CD14-positive monocyte (primary cell): ENCODE measurements at regions not wholly inside any gene's neighbourhood (a gene's known extent, or its start where the extent isn't known, plus 50 kb on each side); places are given as distances from the start of the nearest gene placed in this dataset.

Experiments
- DNase-seq, 3 donors: peaks; one replicate each; pipeline ENCODE4 v3.0.0-alpha.2; 2011 to 2022
- H2AFZ ChIP-seq: 2 replicates; pipeline ENCODE4 v1.6.0; 2012; ENCODE audit warnings: mild to moderate bottlenecking, low read depth, low read length, inconsistent platforms; ENCODE audit not compliant: insufficient read depth, poor library complexity, severe bottlenecking
- H3K27ac ChIP-seq, 2 donors: 1 replicate in 1 of 2; 2 replicates in 1 of 2; pipeline ENCODE4 v1.5.1; 2012 to 2013; ENCODE audit warnings: low read length in 2 of 2, control low read depth in 1 of 2, inconsistent platforms in 1 of 2, low read depth in 1 of 2, mild to moderate bottlenecking in 1 of 2
- H3K27me3 ChIP-seq, 2 donors: one replicate each; pipeline versions ENCODE4 v1.6.0 to v1.6.1; 2011 to 2013; ENCODE audit warnings: low read length in 2 of 2; ENCODE audit not compliant: control insufficient read depth in 2 of 2, insufficient read depth in 2 of 2
- H3K36me3 ChIP-seq, 2 donors: replicated peaks in 1 of 2; 1 replicate in 1 of 2; 2 replicates in 1 of 2; pipeline versions ENCODE4 v1.5.1 to v1.6.1; 2012 to 2013; ENCODE audit warnings: low read length in 2 of 2, control low read depth in 1 of 2, inconsistent platforms in 1 of 2, mild to moderate bottlenecking in 1 of 2; ENCODE audit not compliant: insufficient read depth in 2 of 2, control insufficient read depth in 1 of 2
- H3K4me1 ChIP-seq, 2 donors: 1 replicate in 1 of 2; 2 replicates in 1 of 2; pipeline versions ENCODE4 v1.5.1 to v1.6.1; 2012 to 2013; ENCODE audit warnings: low read length in 2 of 2, control low read depth in 1 of 2, inconsistent platforms in 1 of 2, mild to moderate bottlenecking in 1 of 2, moderate library complexity in 1 of 2; ENCODE audit not compliant: insufficient read depth in 2 of 2, control insufficient read depth in 1 of 2
- H3K4me2 ChIP-seq: replicated peaks from 2 replicates; pipeline ENCODE3; 2012; ENCODE audit warnings: low read length, moderate library complexity, mild to moderate bottlenecking; ENCODE audit not compliant: poor library complexity, severe bottlenecking; ENCODE audit errors: extremely low read depth
- H3K4me3 ChIP-seq, 3 experiments: fragments of 200-600 bp in 1 of 3; sonication (generic) in 1 of 3; replicated peaks in 1 of 3; 1 replicate in 2 of 3; 2 replicates in 1 of 3; pipeline ENCODE4 v1.5.1; 2011 to 2013; ENCODE audit warnings: low read length in 3 of 3, mild to moderate bottlenecking in 3 of 3, control low read depth in 2 of 3, low read depth in 2 of 3, inconsistent platforms in 1 of 3, moderate library complexity in 1 of 3
- H3K79me2 ChIP-seq: 2 replicates; pipeline ENCODE4 v1.6.0; 2012; ENCODE audit warnings: mild to moderate bottlenecking, control low read depth, inconsistent platforms, low read length, moderate library complexity; ENCODE audit not compliant: insufficient read depth
- H3K9ac ChIP-seq: 2 replicates; pipeline ENCODE4 v1.6.0; 2017; ENCODE audit warnings: low read length, mild to moderate bottlenecking; ENCODE audit not compliant: insufficient read depth, poor library complexity, severe bottlenecking
- H3K9me3 ChIP-seq, 2 donors: replicated peaks in 1 of 2; 1 replicate in 1 of 2; 2 replicates in 1 of 2; pipeline versions ENCODE4 v1.5.1 to v1.6.1; 2012 to 2013; ENCODE audit warnings: low read length in 2 of 2, control low read depth in 1 of 2; ENCODE audit not compliant: control insufficient read depth in 1 of 2, insufficient read depth in 1 of 2
- H4K20me1 ChIP-seq: 2 replicates; pipeline ENCODE4 v1.6.0; 2012; ENCODE audit warnings: mild to moderate bottlenecking, low read length, control low read depth, moderate library complexity; ENCODE audit not compliant: insufficient read depth
- H3K27ac Mint-ChIP-seq, 7 donors: one replicate each; pipeline ENCODE4 v1.8.0; 2020; ENCODE audit warnings: mild to moderate bottlenecking in 7 of 7, mixed read lengths in 7 of 7, moderate library complexity in 6 of 7, inconsistent platforms in 2 of 7
- H3K27me3 Mint-ChIP-seq, 3 donors: one replicate each; pipeline ENCODE4 v1.8.0; 2021 to 2022; ENCODE audit warnings: low read depth in 3 of 3, mild to moderate bottlenecking in 3 of 3, mixed read lengths in 3 of 3, moderate library complexity in 3 of 3, inconsistent platforms in 1 of 3
- H3K36me3 Mint-ChIP-seq, 2 donors: one replicate each; pipeline ENCODE4 v1.8.0; 2020; ENCODE audit warnings: mixed read lengths in 2 of 2, inconsistent platforms in 1 of 2, mild to moderate bottlenecking in 1 of 2
- H3K4me1 Mint-ChIP-seq: one replicate; pipeline ENCODE4 v1.8.0; 2020; ENCODE audit warnings: mild to moderate bottlenecking, mixed read lengths
- H3K4me3 Mint-ChIP-seq, 2 donors: one replicate each; pipeline ENCODE4 v1.8.0; 2020; ENCODE audit warnings: mild to moderate bottlenecking in 2 of 2, mixed read lengths in 2 of 2, moderate library complexity in 1 of 2
- H3K9me3 Mint-ChIP-seq, 7 donors: one replicate each; pipeline ENCODE4 v1.8.0; 2020 to 2022; ENCODE audit warnings: mixed read lengths in 7 of 7, mild to moderate bottlenecking in 6 of 7, moderate library complexity in 6 of 7, inconsistent platforms in 2 of 7
- WGBS: methylation state at CpG from one replicate; pipeline ENCODE4 v1.1.5; 2013; ENCODE audit warnings: missing lambda C conversion rate; ENCODE audit not compliant: insufficient coverage; 5-methylcytosine and 5-hydroxymethylcytosine counted together
- intact Hi-C, 2 donors: fragments of 100-400 bp; cut with micrococcal nuclease; formaldehyde crosslinking; loops; one replicate each; pipeline versions ENCODE4 v1.15.0 to v1.15.1; 2023
- TF ChIP-seq, protein P1 (sequence below): fragments of 200-600 bp; IDR thresholded peaks from one replicate; pipeline ENCODE4 v1.8.0; 2022; ENCODE audit warnings: antibody characterized with exemption, mild to moderate bottlenecking

DNA sequence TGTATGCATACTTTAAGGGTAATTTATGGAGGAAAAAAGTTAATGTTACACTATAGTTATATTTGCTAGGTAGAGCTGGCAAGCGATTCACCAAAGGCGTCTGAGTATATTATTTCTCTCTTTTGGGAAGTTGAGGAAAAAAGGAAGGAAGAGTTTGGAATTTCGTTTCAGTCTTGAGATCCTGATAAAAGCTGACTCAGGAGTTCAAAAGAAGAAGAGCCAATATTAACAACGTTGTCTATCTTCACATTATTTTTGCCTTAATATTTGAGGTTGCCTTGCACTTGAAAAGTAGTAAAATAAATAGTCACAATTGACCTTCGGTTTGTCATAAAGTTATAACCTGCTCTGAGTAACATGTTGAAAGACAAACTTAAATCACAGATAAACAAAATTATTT is 888.6 kb downstream of the KCNJ2 start:
- H3K9me3 ChIP-seq: peaks cover 13% of the 10 kb centered on the region in 2 donors
- Mint-ChIP-seq H3K27me3 (no peaks in the 10 kb centered on the region), H3K36me3 (no peaks in the 10 kb centered on the region), H3K9me3 (peaks cover 5 to 17% (median 11%) of the 10 kb centered on the region in 7 donors), H3K4me1 (peaks cover 8% of the 10 kb centered on the region), H3K4me3 (no peak overlapping the region), H3K27ac (no peak overlapping the region)
- WGBS: no CpG with 5 or more reads among the region's 5 CpGs
- H3K4me1 ChIP-seq: peaks cover 0 to 6% of the 10 kb centered on the region in 2 donors
- no peak for DNase-seq
- intact Hi-C loops: no loop called here
- H4K20me1 ChIP-seq: no peaks in the 10 kb centered on the region
- no peak overlapping the region for H3K4me2 ChIP-seq
- no peak overlapping the region for H3K4me3 ChIP-seq
- H3K79me2 ChIP-seq: no peaks in the 10 kb centered on the region
- H3K9ac ChIP-seq: no peak overlapping the region
- TF ChIP-seq, protein P1, sequence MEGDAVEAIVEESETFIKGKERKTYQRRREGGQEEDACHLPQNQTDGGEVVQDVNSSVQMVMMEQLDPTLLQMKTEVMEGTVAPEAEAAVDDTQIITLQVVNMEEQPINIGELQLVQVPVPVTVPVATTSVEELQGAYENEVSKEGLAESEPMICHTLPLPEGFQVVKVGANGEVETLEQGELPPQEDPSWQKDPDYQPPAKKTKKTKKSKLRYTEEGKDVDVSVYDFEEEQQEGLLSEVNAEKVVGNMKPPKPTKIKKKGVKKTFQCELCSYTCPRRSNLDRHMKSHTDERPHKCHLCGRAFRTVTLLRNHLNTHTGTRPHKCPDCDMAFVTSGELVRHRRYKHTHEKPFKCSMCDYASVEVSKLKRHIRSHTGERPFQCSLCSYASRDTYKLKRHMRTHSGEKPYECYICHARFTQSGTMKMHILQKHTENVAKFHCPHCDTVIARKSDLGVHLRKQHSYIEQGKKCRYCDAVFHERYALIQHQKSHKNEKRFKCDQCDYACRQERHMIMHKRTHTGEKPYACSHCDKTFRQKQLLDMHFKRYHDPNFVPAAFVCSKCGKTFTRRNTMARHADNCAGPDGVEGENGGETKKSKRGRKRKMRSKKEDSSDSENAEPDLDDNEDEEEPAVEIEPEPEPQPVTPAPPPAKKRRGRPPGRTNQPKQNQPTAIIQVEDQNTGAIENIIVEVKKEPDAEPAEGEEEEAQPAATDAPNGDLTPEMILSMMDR: no peak
- H2AFZ ChIP-seq: no peak overlapping the region
- no peaks in the 10 kb centered on the region for H3K36me3 ChIP-seq
- H3K27ac ChIP-seq: no peak overlapping the region
- H3K27me3 ChIP-seq: no peaks in the 10 kb centered on the region

DNA sequence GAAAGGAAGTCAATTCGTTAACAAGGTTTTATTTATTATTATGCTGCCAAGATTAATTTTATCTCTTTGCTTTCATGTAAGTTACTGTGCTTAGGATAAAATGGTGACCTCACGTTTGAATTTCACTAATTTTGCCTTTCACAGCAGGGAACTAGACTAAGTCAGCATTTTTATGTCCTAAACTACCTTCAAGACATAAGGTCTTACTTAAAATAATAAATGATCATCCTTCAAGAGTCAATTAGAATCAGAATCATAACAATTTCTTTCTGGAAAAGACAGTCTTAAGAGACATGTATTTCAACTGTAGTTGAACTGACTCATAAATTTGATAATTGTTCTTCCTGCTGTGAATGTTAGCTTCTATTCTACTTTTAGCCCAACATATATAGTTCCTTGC is 893.8 kb downstream of the KCNJ2 start:
- Histone ChIP-seq H2AFZ (no peak overlapping the region), H3K9me3 (peaks cover 6 to 13% of the 10 kb centered on the region in 2 donors), H4K20me1 (no peaks in the 10 kb centered on the region), H3K27ac (no peak overlapping the region), H3K9ac (no peak overlapping the region), H3K4me1 (no peaks in the 10 kb centered on the region), H3K4me3 (no peak overlapping the region), H3K36me3 (no peaks in the 10 kb centered on the region), H3K79me2 (no peaks in the 10 kb centered on the region), H3K4me2 (no peak overlapping the region), H3K27me3 (no peaks in the 10 kb centered on the region)
- H3K4me3 Mint-ChIP-seq: no peak overlapping the region
- no peak for DNase-seq
- peaks cover 3% of the 10 kb centered on the region for H3K4me1 Mint-ChIP-seq
- TF ChIP-seq, protein P1: no peak
- H3K9me3 Mint-ChIP-seq: peaks cover 0 to 13% (median 7%) of the 10 kb centered on the region in 7 donors
- H3K27me3 Mint-ChIP-seq: no peaks in the 10 kb centered on the region
- no CpG with 5 or more reads among the region's 2 CpGs for WGBS
- intact Hi-C loops: no loop called here
- H3K27ac Mint-ChIP-seq: no peak overlapping the region
- H3K36me3 Mint-ChIP-seq: no peaks in the 10 kb centered on the region
